GM06990 (cell line): ENCODE measurements at regions not wholly inside any gene's neighbourhood (a gene's known extent, or its start where the extent isn't known, plus 50 kb on each side); places are given as distances from the start of the nearest gene placed in this dataset.
"Not testable (repeated sequence)": the region's sequence is repeated elsewhere in the genome, so short reads cannot be mapped to it uniquely, and the experiment has no call there.

Experiments
- DNase-seq: peaks from one replicate; pipeline ENCODE4 v3.0.0-alpha.2; 2011; ENCODE audit not compliant: insufficient read length; ENCODE audit errors: extremely low read depth
- H3K27me3 ChIP-seq: replicated peaks from 2 replicates; pipeline ENCODE4 v1.6.0; 2011; ENCODE audit warnings: low read length; ENCODE audit not compliant: control insufficient read depth, insufficient read depth
- H3K36me3 ChIP-seq: 2 replicates; pipeline ENCODE4 v1.5.1; 2011; ENCODE audit warnings: low read length; ENCODE audit not compliant: control insufficient read depth, insufficient read depth
- H3K4me3 ChIP-seq: replicated peaks from 2 replicates; pipeline ENCODE4 v1.5.1; 2011; ENCODE audit warnings: low read depth, mild to moderate bottlenecking, control low read depth, low read length
- CTCF ChIP-seq: IDR thresholded peaks from 2 replicates; pipeline ENCODE4 v1.5.1; 2011; ENCODE audit warnings: low read length, control low read depth, mild to moderate bottlenecking, inconsistent platforms; ENCODE audit not compliant: insufficient read depth, poor library complexity, severe bottlenecking

- H3K27me3 ChIP-seq: no peaks in the 10 kb centered on the region
Observed at GRCh38 chrX:125219852-125220251, 99.8 kb upstream of the TEX13C start.

GRCh38 chrX:125236955-125237354, 82.7 kb upstream of the TEX13C start:
- TF ChIP-seq CTCF: no peak
- DNase-seq: no peak
- Histone ChIP-seq H3K4me3 (no peak overlapping the region), H3K36me3 (no peaks in the 10 kb centered on the region), H3K27me3 (no peaks in the 10 kb centered on the region)

More at GRCh38 chrX:125219852-125220251, 99.8 kb upstream of the TEX13C start:
- H3K36me3 ChIP-seq: no peaks in the 10 kb centered on the region
- TF ChIP-seq CTCF: no peak
- no peak for DNase-seq
- H3K4me3 ChIP-seq: no peak overlapping the region

GRCh38 chrX:125248931-125249330, 70.7 kb upstream of the TEX13C start:
- H3K4me3 ChIP-seq: no peak overlapping the region
- no peaks in the 10 kb centered on the region for H3K36me3 ChIP-seq
- H3K27me3 ChIP-seq: no peaks in the 10 kb centered on the region
- TF ChIP-seq CTCF: no peak
- no peak for DNase-seq

- not testable (repeated sequence) for H3K27me3 ChIP-seq, H3K4me3 ChIP-seq, DNase-seq, H3K36me3 ChIP-seq
Observed at GRCh38 chrX:125255759-125256158, 63.9 kb upstream of the TEX13C start.

GRCh38 chrX:125262836-125263235, 56.8 kb upstream of the TEX13C start:
- no peak overlapping the region for H3K4me3 ChIP-seq
- no peaks in the 10 kb centered on the region for H3K36me3 ChIP-seq
- no peak for DNase-seq
- H3K27me3 ChIP-seq: no peaks in the 10 kb centered on the region
- no peak for TF ChIP-seq CTCF

GRCh38 chrX:125266153-125266660, 53.5 kb upstream of the TEX13C start:
- no peaks in the 10 kb centered on the region for H3K36me3 ChIP-seq
- no peak for TF ChIP-seq CTCF
- DNase-seq: no peak
- no peak overlapping the region for H3K4me3 ChIP-seq
- no peaks in the 10 kb centered on the region for H3K27me3 ChIP-seq
